Stimulated activated naive CD8-positive, alpha-beta T cell treated with anti-CD3 and anti-CD28 coated beads, Interleukin-15, Interleukin-2, amounts not matched to agents 100 ng/mL and 50 ng/mL, for 24 hours (primary cell): ENCODE measurements at regions not wholly inside any gene's neighbourhood (a gene's known extent, or its start where the extent isn't known, plus 50 kb on each side); places are given as distances from the start of the nearest gene placed in this dataset.
"Not testable (repeated sequence)": the region's sequence is repeated elsewhere in the genome, so short reads cannot be mapped to it uniquely, and the experiment has no call there.

Source experiments
- H3K27ac Mint-ChIP-seq: one replicate; pipeline ENCODE4 v1.8.0; 2021; ENCODE audit warnings: mild to moderate bottlenecking, mixed read lengths
- H3K27me3 Mint-ChIP-seq: one replicate; pipeline ENCODE4 v1.8.0; 2021; ENCODE audit warnings: mixed read lengths
- H3K36me3 Mint-ChIP-seq: one replicate; pipeline ENCODE4 v1.8.0; 2021; ENCODE audit warnings: low read depth, mixed read lengths
- H3K4me1 Mint-ChIP-seq: one replicate; pipeline ENCODE4 v1.8.0; 2021; ENCODE audit warnings: low read depth, mixed read lengths
- H3K4me3 Mint-ChIP-seq: one replicate; pipeline ENCODE4 v1.8.0; 2021; ENCODE audit warnings: mild to moderate bottlenecking, mixed read lengths
- H3K9me3 Mint-ChIP-seq: one replicate; pipeline ENCODE4 v1.8.0; 2021; ENCODE audit warnings: mixed read lengths

- not testable (repeated sequence) for H3K4me3 Mint-ChIP-seq, H3K27me3 Mint-ChIP-seq, H3K27ac Mint-ChIP-seq, H3K36me3 Mint-ChIP-seq, H3K4me1 Mint-ChIP-seq
- peaks cover 26% of the 10 kb centered on the region for H3K9me3 Mint-ChIP-seq
These were observed 700.3 kb downstream of the CDH18 start for GRCh38 chr5:19287548-19288277.

GRCh38 chr5:19288311-19288710, 699.7 kb downstream of the CDH18 start:
- H3K27me3 Mint-ChIP-seq, H3K36me3 Mint-ChIP-seq, H3K27ac Mint-ChIP-seq, H3K4me3 Mint-ChIP-seq, H3K4me1 Mint-ChIP-seq: not testable (repeated sequence)
- peaks cover 26% of the 10 kb centered on the region for H3K9me3 Mint-ChIP-seq

- Mint-ChIP-seq H3K27ac (no peak overlapping the region), H3K4me3 (no peak overlapping the region), H3K36me3 (no peaks in the 10 kb centered on the region), H3K9me3 (peaks cover 9% of the 10 kb centered on the region), H3K27me3 (no peaks in the 10 kb centered on the region), H3K4me1 (no peaks in the 10 kb centered on the region)
These were observed 690.1 kb downstream of the CDH18 start for GRCh38 chr5:19297934-19298333.

- H3K4me1 Mint-ChIP-seq = no peaks in the 10 kb centered on the region
- no peak overlapping the region for H3K4me3 Mint-ChIP-seq
- peaks cover 8% of the 10 kb centered on the region for H3K9me3 Mint-ChIP-seq
- H3K27ac Mint-ChIP-seq = no peak overlapping the region
- no peaks in the 10 kb centered on the region for H3K27me3 Mint-ChIP-seq
- H3K36me3 Mint-ChIP-seq = no peaks in the 10 kb centered on the region
These were observed 686.7 kb downstream of the CDH18 start for GRCh38 chr5:19301271-19301670.

- no peaks in the 10 kb centered on the region for H3K27me3 Mint-ChIP-seq
- no peak overlapping the region for H3K27ac Mint-ChIP-seq
- H3K4me3 Mint-ChIP-seq = no peak overlapping the region
- peaks cover 25% of the 10 kb centered on the region for H3K9me3 Mint-ChIP-seq
- no peaks in the 10 kb centered on the region for H3K36me3 Mint-ChIP-seq
- no peaks in the 10 kb centered on the region for H3K4me1 Mint-ChIP-seq
These were observed 673.2 kb downstream of the CDH18 start for GRCh38 chr5:19314840-19315239.

GRCh38 chr5:19319252-19319651, 668.7 kb downstream of the CDH18 start:
- Mint-ChIP-seq H3K4me1 (no peaks in the 10 kb centered on the region), H3K9me3 (peaks cover 20% of the 10 kb centered on the region)

GRCh38 chr5:19322716-19323485, 665.1 kb downstream of the CDH18 start:
- Mint-ChIP-seq H3K27ac (no peak overlapping the region), H3K27me3 (no peaks in the 10 kb centered on the region), H3K4me3 (no peak overlapping the region)

More at GRCh38 chr5:19319252-19319651, 668.7 kb downstream of the CDH18 start:
- Mint-ChIP-seq H3K27me3 (no peaks in the 10 kb centered on the region), H3K4me3 (no peak overlapping the region), H3K36me3 (no peaks in the 10 kb centered on the region), H3K27ac (no peak overlapping the region)

GRCh38 chr5:19334278-19334677, 653.7 kb downstream of the CDH18 start:
- Mint-ChIP-seq H3K27ac (no peak overlapping the region), H3K9me3 (peaks cover 25% of the 10 kb centered on the region), H3K4me3 (no peak overlapping the region), H3K27me3 (no peaks in the 10 kb centered on the region), H3K4me1 (no peaks in the 10 kb centered on the region), H3K36me3 (no peaks in the 10 kb centered on the region)

More at GRCh38 chr5:19322716-19323485, 665.1 kb downstream of the CDH18 start:
- peaks cover 17% of the 10 kb centered on the region for H3K9me3 Mint-ChIP-seq
- H3K36me3 Mint-ChIP-seq = no peaks in the 10 kb centered on the region
- no peaks in the 10 kb centered on the region for H3K4me1 Mint-ChIP-seq

GRCh38 chr5:19342942-19343341, 645.1 kb downstream of the CDH18 start:
- Mint-ChIP-seq H3K4me1 (no peaks in the 10 kb centered on the region), H3K36me3 (no peaks in the 10 kb centered on the region), H3K9me3 (peaks cover 19% of the 10 kb centered on the region), H3K27ac (no peak overlapping the region), H3K27me3 (no peaks in the 10 kb centered on the region), H3K4me3 (no peak overlapping the region)

GRCh38 chr5:19352120-19352519, 635.9 kb downstream of the CDH18 start:
- no peaks in the 10 kb centered on the region for H3K4me1 Mint-ChIP-seq
- H3K36me3 Mint-ChIP-seq = no peaks in the 10 kb centered on the region
- H3K27me3 Mint-ChIP-seq = no peaks in the 10 kb centered on the region
- no peak overlapping the region for H3K27ac Mint-ChIP-seq
- no peak overlapping the region for H3K4me3 Mint-ChIP-seq
- peaks cover 7% of the 10 kb centered on the region for H3K9me3 Mint-ChIP-seq

GRCh38 chr5:19369048-19369447, 619.0 kb downstream of the CDH18 start:
- no peaks in the 10 kb centered on the region for H3K27me3 Mint-ChIP-seq
- H3K4me1 Mint-ChIP-seq = no peaks in the 10 kb centered on the region
- H3K36me3 Mint-ChIP-seq = no peaks in the 10 kb centered on the region
- peaks cover 11% of the 10 kb centered on the region for H3K9me3 Mint-ChIP-seq
- H3K27ac Mint-ChIP-seq = no peak overlapping the region
- H3K4me3 Mint-ChIP-seq = no peak overlapping the region

GRCh38 chr5:19369561-19369960, 618.4 kb downstream of the CDH18 start:
- Mint-ChIP-seq H3K36me3 (no peaks in the 10 kb centered on the region), H3K27ac (no peak overlapping the region), H3K9me3 (peaks cover 11% of the 10 kb centered on the region), H3K4me1 (no peaks in the 10 kb centered on the region), H3K4me3 (no peak overlapping the region), H3K27me3 (no peaks in the 10 kb centered on the region)

- H3K27me3 Mint-ChIP-seq = no peaks in the 10 kb centered on the region
- H3K4me1 Mint-ChIP-seq = no peaks in the 10 kb centered on the region
- peaks cover 6% of the 10 kb centered on the region for H3K9me3 Mint-ChIP-seq
- H3K4me3 Mint-ChIP-seq = no peak overlapping the region
- no peak overlapping the region for H3K27ac Mint-ChIP-seq
- no peaks in the 10 kb centered on the region for H3K36me3 Mint-ChIP-seq
These were observed 617.2 kb downstream of the CDH18 start for GRCh38 chr5:19370655-19371386.

GRCh38 chr5:19388391-19388790, 599.6 kb downstream of the CDH18 start:
- H3K36me3 Mint-ChIP-seq = no peaks in the 10 kb centered on the region
- H3K4me1 Mint-ChIP-seq = no peaks in the 10 kb centered on the region
- H3K27me3 Mint-ChIP-seq = no peaks in the 10 kb centered on the region

GRCh38 chr5:19401032-19401431, 587.0 kb downstream of the CDH18 start:
- Mint-ChIP-seq H3K9me3 (no peaks in the 10 kb centered on the region), H3K4me1 (no peaks in the 10 kb centered on the region), H3K27me3 (no peaks in the 10 kb centered on the region), H3K27ac (no peak overlapping the region), H3K4me3 (no peak overlapping the region), H3K36me3 (no peaks in the 10 kb centered on the region)

More at GRCh38 chr5:19388391-19388790, 599.6 kb downstream of the CDH18 start:
- peaks cover 29% of the 10 kb centered on the region for H3K9me3 Mint-ChIP-seq
- no peak overlapping the region for H3K27ac Mint-ChIP-seq
- H3K4me3 Mint-ChIP-seq = no peak overlapping the region
